Lung (tissue), 11 donors: ENCODE measurements at regions not wholly inside any gene's neighbourhood (a gene's known extent, or its start where the extent isn't known, plus 50 kb on each side); places are given as distances from the start of the nearest gene placed in this dataset.

ENCODE experiments used
- ATAC-seq: fragments of 200-7000 bp; cut with Tn5 transposase; one replicate; pipeline ENCODE4 v1.9.1; 2020; ENCODE audit warnings: moderate number of reproducible peaks; ENCODE audit not compliant: insufficient read depth, low FRiP score
- DNase-seq, 3 donors: peaks; one replicate each; pipeline ENCODE4 v3.0.0-alpha.2; 2013 to 2017
- H3K27ac ChIP-seq, 2 donors: one replicate each; pipeline ENCODE4 v1.5.1; 2013; ENCODE audit warnings: mild to moderate bottlenecking in 2 of 2, moderate library complexity in 2 of 2, control low read depth in 1 of 2, inconsistent platforms in 1 of 2, low read depth in 1 of 2, low read length in 1 of 2
- H3K27me3 ChIP-seq, 3 donors: one replicate each; pipeline ENCODE4 v1.5.1; 2013; ENCODE audit warnings: low read length in 2 of 3; ENCODE audit not compliant: control insufficient read depth in 3 of 3, insufficient read depth in 3 of 3
- H3K36me3 ChIP-seq, 4 donors: one replicate each; pipeline ENCODE4 v1.5.1; 2013; ENCODE audit warnings: low read length in 4 of 4, mild to moderate bottlenecking in 1 of 4, moderate library complexity in 1 of 4; ENCODE audit not compliant: control insufficient read depth in 4 of 4, insufficient read depth in 4 of 4
- H3K4me1 ChIP-seq, 5 donors: one replicate each; pipeline ENCODE4 v1.5.1; 2013; ENCODE audit warnings: low read length in 5 of 5, mild to moderate bottlenecking in 2 of 5, moderate library complexity in 1 of 5; ENCODE audit not compliant: control insufficient read depth in 5 of 5, insufficient read depth in 5 of 5
- H3K4me3 ChIP-seq: one replicate; pipeline ENCODE4 v1.5.1; 2013; ENCODE audit warnings: mild to moderate bottlenecking, control low read depth, moderate library complexity
- H3K9ac ChIP-seq, 2 donors: one replicate each; pipeline ENCODE4 v1.5.1; 2013; ENCODE audit warnings: low read length in 2 of 2, control low read depth in 1 of 2; ENCODE audit not compliant: insufficient read depth in 1 of 2
- H3K9me3 ChIP-seq, 4 donors: one replicate each; pipeline ENCODE4 v1.5.1; 2013; ENCODE audit warnings: low read length in 3 of 4, mild to moderate bottlenecking in 1 of 4, moderate library complexity in 1 of 4; ENCODE audit not compliant: control insufficient read depth in 4 of 4, insufficient read depth in 3 of 4
- WGBS, 2 donors: extraction: QIAGEN DNeasy Blood & Tissue Kit; methylation state at CpG; one replicate each; pipeline ENCODE4 v1.1.7; 2013; 5-methylcytosine and 5-hydroxymethylcytosine counted together
- TF ChIP-seq, protein P1 (sequence below): IDR thresholded peaks from 2 replicates; pipeline ENCODE4 v1.5.1; 2012; ENCODE audit warnings: mild to moderate bottlenecking; ENCODE audit errors: control extremely low read depth, extremely low read depth
- donor health status: control.
- donor health status: control.
- donor health status: Bipolar disorder and iron deficiency.
- donor health status: healthy.
- donor health status: DM: yes; HTN: yes; CAD: no.

DNA sequence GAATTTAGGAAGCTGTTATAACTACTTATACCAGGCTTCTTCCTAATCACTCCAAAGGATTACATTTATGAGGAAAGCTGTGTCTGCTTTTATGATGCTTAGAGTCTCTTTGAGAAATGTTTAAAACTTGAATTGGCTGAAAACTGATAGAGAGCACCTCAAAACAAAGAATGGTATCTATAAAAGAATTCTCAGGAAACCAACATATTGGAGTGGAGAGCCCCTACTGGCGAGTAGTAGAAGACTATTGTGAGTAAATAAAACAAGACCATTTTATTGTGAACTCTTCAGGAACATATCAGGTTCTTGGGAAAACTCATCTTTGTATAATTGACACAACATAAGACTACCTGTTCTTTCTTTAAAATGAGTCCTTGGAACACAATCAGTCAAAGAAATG is 578.6 kb downstream of the RERGL start:
- Histone ChIP-seq H3K9me3 (peaks cover 0 to 3% (median 0%) of the 10 kb centered on the region in 4 donors), H3K4me1 (no peaks in the 10 kb centered on the region), H3K9ac (no peak overlapping the region), H3K27ac (no peak overlapping the region), H3K27me3 (no peaks in the 10 kb centered on the region), H3K4me3 (no peak overlapping the region), H3K36me3 (no peaks in the 10 kb centered on the region)
- 41 to 42% methylated on average over 1 of the region's 1 CpG for whole genome bisulfite sequencing, 2 donors
- TF ChIP-seq, protein P1, sequence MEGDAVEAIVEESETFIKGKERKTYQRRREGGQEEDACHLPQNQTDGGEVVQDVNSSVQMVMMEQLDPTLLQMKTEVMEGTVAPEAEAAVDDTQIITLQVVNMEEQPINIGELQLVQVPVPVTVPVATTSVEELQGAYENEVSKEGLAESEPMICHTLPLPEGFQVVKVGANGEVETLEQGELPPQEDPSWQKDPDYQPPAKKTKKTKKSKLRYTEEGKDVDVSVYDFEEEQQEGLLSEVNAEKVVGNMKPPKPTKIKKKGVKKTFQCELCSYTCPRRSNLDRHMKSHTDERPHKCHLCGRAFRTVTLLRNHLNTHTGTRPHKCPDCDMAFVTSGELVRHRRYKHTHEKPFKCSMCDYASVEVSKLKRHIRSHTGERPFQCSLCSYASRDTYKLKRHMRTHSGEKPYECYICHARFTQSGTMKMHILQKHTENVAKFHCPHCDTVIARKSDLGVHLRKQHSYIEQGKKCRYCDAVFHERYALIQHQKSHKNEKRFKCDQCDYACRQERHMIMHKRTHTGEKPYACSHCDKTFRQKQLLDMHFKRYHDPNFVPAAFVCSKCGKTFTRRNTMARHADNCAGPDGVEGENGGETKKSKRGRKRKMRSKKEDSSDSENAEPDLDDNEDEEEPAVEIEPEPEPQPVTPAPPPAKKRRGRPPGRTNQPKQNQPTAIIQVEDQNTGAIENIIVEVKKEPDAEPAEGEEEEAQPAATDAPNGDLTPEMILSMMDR: no peak
- ATAC-seq (no peak), DNase-seq (no peak)

DNA sequence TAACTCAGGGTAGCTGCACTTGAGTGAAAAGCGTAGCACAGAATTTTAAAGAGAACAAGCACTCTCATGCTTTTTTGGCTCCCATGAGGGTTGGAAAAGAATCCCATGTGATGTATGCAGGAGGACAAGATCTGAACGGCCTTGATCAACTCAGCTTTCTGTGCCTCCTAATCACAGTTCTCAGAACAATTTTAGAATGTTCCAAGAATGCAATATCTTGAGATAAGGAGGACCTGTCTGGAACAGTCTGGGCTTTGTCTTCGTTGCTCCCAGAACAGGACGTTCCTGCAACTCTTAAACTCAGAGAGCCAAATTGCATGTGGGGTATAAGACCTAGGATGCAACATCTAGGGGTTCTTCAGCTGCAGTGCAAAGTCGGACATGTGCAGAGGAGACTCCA is 582.7 kb downstream of the RERGL start:
- Histone ChIP-seq H3K27ac (no peak overlapping the region), H3K9ac (no peak overlapping the region), H3K9me3 (peaks cover 0 to 1% (median 0%) of the 10 kb centered on the region in 4 donors), H3K36me3 (no peaks in the 10 kb centered on the region), H3K4me3 (no peak overlapping the region), H3K4me1 (no peaks in the 10 kb centered on the region), H3K27me3 (no peaks in the 10 kb centered on the region)
- DNase-seq: no peak
- no peak for ATAC-seq
- TF ChIP-seq, protein P1: no peak
- WGBS, 2 donors: 60 to 80% methylated on average over 5 of the region's 5 CpGs

DNA sequence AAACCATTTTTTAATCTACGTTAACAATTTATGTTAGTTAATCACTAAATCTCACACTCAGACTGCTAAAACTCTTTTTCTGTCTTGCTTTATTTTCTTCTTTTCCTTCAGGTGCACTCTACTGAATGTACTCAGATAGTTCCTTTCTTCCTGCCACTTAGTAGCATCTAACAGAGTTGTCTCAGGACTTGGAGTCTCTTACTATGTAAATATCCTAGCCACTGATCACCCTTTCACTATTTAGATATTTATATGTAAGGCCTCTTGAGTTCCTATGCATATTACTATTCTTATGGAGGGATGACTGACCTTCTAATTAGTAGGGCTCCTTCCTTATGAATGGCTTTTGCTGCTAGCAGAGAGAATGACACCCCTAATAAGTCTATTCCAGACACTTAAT is 586.3 kb downstream of the RERGL start:
- Histone ChIP-seq H3K27me3 (no peaks in the 10 kb centered on the region), H3K4me1 (no peaks in the 10 kb centered on the region), H3K4me3 (no peak overlapping the region), H3K9ac (no peak overlapping the region), H3K36me3 (no peaks in the 10 kb centered on the region), H3K9me3 (no peaks in the 10 kb centered on the region), H3K27ac (no peak overlapping the region)
- ATAC-seq (no peak), DNase-seq (no peak)
- 51 to 75% methylated on average over 1 of the region's 1 CpG for WGBS, 2 donors
- TF ChIP-seq, protein P1: no peak

DNA sequence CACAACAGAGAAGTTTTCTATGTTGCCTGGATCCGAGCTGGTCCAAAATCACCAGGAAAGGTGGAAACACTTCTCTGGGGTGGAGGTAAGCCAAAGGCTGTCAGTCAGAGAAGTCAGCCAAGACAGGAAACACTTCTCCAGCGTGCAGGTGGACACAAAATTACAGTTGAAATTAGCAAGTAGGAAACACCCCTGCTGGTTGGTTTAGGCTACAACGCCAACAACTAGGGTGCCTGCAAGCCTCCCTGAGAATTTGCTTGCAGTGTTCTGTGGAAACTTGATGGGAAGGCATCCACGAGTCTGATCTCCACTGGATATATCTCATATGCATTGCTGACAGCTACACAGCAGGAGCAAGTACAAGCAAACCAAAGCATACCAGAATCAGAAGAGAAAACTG is 600.5 kb downstream of the RERGL start:
- Histone ChIP-seq H3K36me3 (no peaks in the 10 kb centered on the region), H3K27me3 (no peaks in the 10 kb centered on the region), H3K4me3 (no peak overlapping the region), H3K9me3 (no peaks in the 10 kb centered on the region), H3K4me1 (no peaks in the 10 kb centered on the region), H3K9ac (no peak overlapping the region), H3K27ac (no peak overlapping the region)
- WGBS, 2 donors: 69 to 70% methylated on average over 4 of the region's 4 CpGs
- TF ChIP-seq, protein P1: no peak
- no peak for DNase-seq
- ATAC-seq: no peak
